HL-60 (cell line): ENCODE measurements at regions not wholly inside any gene's neighbourhood (a gene's known extent, or its start where the extent isn't known, plus 50 kb on each side); places are given as distances from the start of the nearest gene placed in this dataset.

ENCODE experiments used
- DNase-seq, 2 experiments: peaks; one replicate each; pipeline ENCODE4 v3.0.0-alpha.2; 2010 to 2020; ENCODE audit warnings: low read depth in 1 of 2, low spot score in 1 of 2
- H3K27ac ChIP-seq: fragments of 250-450 bp; sonication (Bioruptor Pico); replicated peaks from 2 replicates; pipeline ENCODE4 v1.5.1; 2020; ENCODE audit warnings: mild to moderate bottlenecking, moderate library complexity
- H3K27me3 ChIP-seq: fragments of 250-450 bp; sonication (Bioruptor Pico); 2 replicates; pipeline ENCODE4 v1.5.1; 2021; ENCODE audit warnings: mild to moderate bottlenecking, moderate library complexity; ENCODE audit not compliant: insufficient read depth, poor library complexity, severe bottlenecking
- H3K4me3 ChIP-seq: replicated peaks from 2 replicates; pipeline ENCODE4 v1.5.1; 2011; ENCODE audit warnings: mild to moderate bottlenecking, control low read depth, low read length; ENCODE audit not compliant: insufficient read depth
- GABPA ChIP-seq: IDR thresholded peaks from 2 replicates; pipeline ENCODE4 v1.6.1; 2012; ENCODE audit warnings: low read depth
- POLR2AphosphoS5 ChIP-seq: IDR thresholded peaks from 2 replicates; pipeline ENCODE4 v1.6.1; 2012; ENCODE audit warnings: low read depth
- SPI1 ChIP-seq: IDR thresholded peaks from 2 replicates; pipeline ENCODE4 v1.6.1; 2012; ENCODE audit warnings: low read depth, mild to moderate bottlenecking, borderline replicate concordance
- TF ChIP-seq, protein P1 (sequence below): IDR thresholded peaks from one replicate; pipeline ENCODE4 v1.5.1; 2011; ENCODE audit warnings: low read length, control low read depth, inconsistent platforms; ENCODE audit not compliant: insufficient read depth
- TF ChIP-seq, protein P2 (sequence below): IDR thresholded peaks from 2 replicates; pipeline ENCODE4 v1.6.1; 2012; ENCODE audit warnings: low read depth; ENCODE audit not compliant: insufficient replicate concordance

DNA sequence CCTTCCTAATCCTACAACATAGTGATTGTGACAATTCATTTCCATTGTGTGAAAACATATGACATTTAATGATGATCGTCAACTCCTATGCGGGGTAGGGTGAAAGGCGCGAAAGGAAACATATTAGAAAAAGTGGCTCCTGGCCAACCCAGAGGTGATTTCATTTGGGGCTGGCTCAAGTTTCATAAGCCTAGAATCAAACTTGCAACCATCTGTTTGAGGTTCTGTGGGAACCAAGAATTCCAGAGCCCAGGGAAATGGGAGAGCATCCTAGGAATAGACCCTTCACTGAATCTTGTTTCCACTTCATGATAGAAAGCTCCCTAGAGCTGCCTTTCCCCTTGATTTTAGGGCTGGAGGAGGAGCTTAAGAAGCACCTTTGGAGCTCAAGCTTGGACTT is 101.3 kb upstream of the EGFL6 start:
- Histone ChIP-seq H3K27me3 (no peaks in the 10 kb centered on the region), H3K27ac (no peak overlapping the region), H3K4me3 (no peak overlapping the region)
- no peak for DNase-seq
- TF ChIP-seq POLR2AphosphoS5, result no peak
- TF ChIP-seq GABPA, result no peak

DNA sequence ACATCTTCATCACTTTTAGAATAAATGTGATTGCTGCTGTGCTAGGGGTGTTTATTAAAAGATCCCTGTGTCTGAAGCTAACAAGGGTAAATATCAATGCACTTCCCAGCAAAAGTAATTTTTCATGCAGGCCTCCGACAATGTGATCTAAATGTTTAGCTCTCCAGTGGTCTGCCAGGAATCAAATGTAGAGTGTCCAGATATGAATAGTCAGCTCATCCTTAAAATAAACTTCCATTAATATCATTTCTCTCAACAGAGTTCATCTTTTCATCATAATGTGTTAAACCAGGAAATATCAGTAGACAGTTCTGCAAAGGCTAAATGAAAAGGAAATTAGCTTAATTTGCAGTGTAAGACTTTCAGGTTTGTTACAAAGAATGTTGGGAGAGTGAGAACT is 102.2 kb upstream of the EGFL6 start:
- H3K27ac ChIP-seq, result no peak overlapping the region
- TF ChIP-seq GABPA (no peak), SPI1 (no peak), POLR2AphosphoS5 (no peak)
- TF ChIP-seq, protein P1, sequence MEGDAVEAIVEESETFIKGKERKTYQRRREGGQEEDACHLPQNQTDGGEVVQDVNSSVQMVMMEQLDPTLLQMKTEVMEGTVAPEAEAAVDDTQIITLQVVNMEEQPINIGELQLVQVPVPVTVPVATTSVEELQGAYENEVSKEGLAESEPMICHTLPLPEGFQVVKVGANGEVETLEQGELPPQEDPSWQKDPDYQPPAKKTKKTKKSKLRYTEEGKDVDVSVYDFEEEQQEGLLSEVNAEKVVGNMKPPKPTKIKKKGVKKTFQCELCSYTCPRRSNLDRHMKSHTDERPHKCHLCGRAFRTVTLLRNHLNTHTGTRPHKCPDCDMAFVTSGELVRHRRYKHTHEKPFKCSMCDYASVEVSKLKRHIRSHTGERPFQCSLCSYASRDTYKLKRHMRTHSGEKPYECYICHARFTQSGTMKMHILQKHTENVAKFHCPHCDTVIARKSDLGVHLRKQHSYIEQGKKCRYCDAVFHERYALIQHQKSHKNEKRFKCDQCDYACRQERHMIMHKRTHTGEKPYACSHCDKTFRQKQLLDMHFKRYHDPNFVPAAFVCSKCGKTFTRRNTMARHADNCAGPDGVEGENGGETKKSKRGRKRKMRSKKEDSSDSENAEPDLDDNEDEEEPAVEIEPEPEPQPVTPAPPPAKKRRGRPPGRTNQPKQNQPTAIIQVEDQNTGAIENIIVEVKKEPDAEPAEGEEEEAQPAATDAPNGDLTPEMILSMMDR, result no peak
- TF ChIP-seq, protein P2, sequence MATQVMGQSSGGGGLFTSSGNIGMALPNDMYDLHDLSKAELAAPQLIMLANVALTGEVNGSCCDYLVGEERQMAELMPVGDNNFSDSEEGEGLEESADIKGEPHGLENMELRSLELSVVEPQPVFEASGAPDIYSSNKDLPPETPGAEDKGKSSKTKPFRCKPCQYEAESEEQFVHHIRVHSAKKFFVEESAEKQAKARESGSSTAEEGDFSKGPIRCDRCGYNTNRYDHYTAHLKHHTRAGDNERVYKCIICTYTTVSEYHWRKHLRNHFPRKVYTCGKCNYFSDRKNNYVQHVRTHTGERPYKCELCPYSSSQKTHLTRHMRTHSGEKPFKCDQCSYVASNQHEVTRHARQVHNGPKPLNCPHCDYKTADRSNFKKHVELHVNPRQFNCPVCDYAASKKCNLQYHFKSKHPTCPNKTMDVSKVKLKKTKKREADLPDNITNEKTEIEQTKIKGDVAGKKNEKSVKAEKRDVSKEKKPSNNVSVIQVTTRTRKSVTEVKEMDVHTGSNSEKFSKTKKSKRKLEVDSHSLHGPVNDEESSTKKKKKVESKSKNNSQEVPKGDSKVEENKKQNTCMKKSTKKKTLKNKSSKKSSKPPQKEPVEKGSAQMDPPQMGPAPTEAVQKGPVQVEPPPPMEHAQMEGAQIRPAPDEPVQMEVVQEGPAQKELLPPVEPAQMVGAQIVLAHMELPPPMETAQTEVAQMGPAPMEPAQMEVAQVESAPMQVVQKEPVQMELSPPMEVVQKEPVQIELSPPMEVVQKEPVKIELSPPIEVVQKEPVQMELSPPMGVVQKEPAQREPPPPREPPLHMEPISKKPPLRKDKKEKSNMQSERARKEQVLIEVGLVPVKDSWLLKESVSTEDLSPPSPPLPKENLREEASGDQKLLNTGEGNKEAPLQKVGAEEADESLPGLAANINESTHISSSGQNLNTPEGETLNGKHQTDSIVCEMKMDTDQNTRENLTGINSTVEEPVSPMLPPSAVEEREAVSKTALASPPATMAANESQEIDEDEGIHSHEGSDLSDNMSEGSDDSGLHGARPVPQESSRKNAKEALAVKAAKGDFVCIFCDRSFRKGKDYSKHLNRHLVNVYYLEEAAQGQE, result no peak
- H3K4me3 ChIP-seq, result no peak overlapping the region
- no peaks in the 10 kb centered on the region for H3K27me3 ChIP-seq
- DNase-seq, result no peak

DNA sequence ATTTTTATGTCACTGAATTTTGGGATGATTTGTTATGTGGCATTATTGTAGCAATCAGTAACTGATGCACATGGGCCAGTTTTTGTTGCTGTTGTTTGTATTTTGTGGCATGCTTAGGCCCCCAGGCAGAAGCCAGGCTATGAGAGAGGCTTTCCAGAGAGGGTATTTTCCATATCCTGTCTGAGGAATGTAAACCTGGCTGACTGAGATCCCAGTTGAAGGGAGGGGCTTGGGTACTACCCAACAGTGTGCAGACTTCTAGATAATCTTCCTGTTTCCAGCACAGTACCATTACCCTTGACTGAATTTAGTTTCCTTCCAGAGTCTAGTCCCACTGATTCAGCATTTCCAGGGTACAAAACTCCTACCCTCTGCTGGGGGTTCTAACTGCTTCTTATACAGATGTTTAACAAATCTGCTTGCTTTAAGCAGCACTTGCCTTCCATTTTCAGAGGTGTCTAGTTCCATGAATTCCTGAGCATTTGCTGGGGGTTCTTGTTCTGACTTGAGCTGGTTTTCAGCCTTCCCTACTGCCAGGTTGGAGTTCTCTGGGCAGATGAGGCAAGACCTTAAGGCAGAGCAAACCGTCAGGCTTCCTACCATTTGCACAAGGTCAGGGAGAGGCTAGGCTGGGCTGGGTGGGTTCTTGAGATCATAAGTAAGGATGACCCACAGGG is 104.7 kb upstream of the EGFL6 start:
- DNase-seq, result no peak
- Histone ChIP-seq H3K27me3 (no peaks in the 10 kb centered on the region), H3K27ac (no peak overlapping the region), H3K4me3 (no peak overlapping the region)
- TF ChIP-seq, protein P1, result no peak
- TF ChIP-seq, protein P2, result no peak
- TF ChIP-seq GABPA, result no peak
- TF ChIP-seq SPI1, result no peak
- no peak for TF ChIP-seq POLR2AphosphoS5

DNA sequence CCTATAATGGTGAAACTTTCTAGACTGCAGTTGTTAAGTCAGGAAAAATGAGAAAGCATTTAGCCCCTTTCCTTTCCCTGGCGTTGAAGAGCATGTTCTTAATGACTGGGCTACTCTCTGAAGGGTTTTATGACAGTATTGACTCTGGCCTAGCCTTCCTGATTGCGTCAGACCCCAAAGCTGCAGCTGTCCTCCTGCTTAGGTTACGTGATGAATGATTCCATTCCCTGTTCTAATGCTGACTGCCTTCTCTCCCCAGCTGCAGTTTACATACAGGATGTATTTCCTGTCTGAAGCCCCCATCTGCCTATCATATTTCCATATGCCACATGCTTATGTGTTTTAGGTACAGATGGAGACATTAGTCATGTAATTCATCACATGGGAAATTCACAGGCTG is 105.8 kb upstream of the EGFL6 start:
- no peaks in the 10 kb centered on the region for H3K27me3 ChIP-seq
- no peak overlapping the region for H3K4me3 ChIP-seq
- H3K27ac ChIP-seq, result no peak overlapping the region
- no peak for TF ChIP-seq POLR2AphosphoS5
- no peak for TF ChIP-seq GABPA
- TF ChIP-seq, protein P1, result no peak
- TF ChIP-seq, protein P2, result no peak
- no peak for TF ChIP-seq SPI1
- DNase-seq, result peak in 1 of 2 experiments; percentile 27
